Astrocyte (in vitro differentiated cells and primary cell): ENCODE measurements at regions not wholly inside any gene's neighbourhood (a gene's known extent, or its start where the extent isn't known, plus 50 kb on each side); places are given as distances from the start of the nearest gene placed in this dataset.

ENCODE experiments used
- CTCF ChIP-seq: IDR thresholded peaks from 2 replicates; pipeline ENCODE4 v1.5.1; 2011; ENCODE audit warnings: low read depth, mild to moderate bottlenecking, inconsistent platforms, low read length, moderate library complexity; ENCODE audit not compliant: insufficient read depth
- EZH2 ChIP-seq: IDR thresholded peaks from 2 replicates; pipeline ENCODE4 v1.6.1; 2012; ENCODE audit warnings: mild to moderate bottlenecking, low read length, inconsistent platforms; ENCODE audit not compliant: insufficient read depth

- TF ChIP-seq EZH2: no peak
- no peak for TF ChIP-seq CTCF
These were observed 170.9 kb upstream of the KLF3 start for GRCh38 chr4:38493066-38493465.
